ENCODE measurements at regions not wholly inside any gene's neighbourhood (a gene's known extent, or its start where the extent isn't known, plus 50 kb on each side); places are given as distances from the start of the nearest gene placed in this dataset.

- WGBS (ENCODE audit: low lambda C conversion rate) = 10% methylated on average over 3 of the region's 3 CpGs
- CTCF ChIA-PET = no interaction called here
Measured at GRCh38 chr2:66264354-66264753, 170.6 kb upstream of the MEIS1 start.

DNA sequence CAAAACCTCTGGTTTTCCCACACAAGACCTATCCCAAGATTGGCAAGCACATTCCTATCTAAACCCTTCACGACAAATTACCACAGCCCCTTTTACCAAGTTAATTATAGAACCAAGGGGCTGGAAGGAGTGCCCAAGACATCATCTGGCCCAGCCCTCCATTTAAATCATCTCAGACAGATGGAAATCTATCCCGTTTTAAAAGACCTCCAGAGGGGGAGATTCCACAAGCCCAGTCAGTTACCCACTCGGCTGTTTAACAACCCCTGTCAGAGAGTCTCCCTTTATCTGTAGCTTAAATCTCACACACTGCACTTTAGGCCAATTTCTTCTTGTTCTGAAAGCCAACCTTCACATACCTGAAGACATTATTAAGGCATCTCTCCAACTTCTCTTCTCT, 179.1 kb upstream of the MEIS1 start:
- Histone ChIP-seq H3K4me3 (ENCODE audit: low read depth in 2 of 2, low read length in 1 of 2) (no peak overlapping the region), H3K79me2 (ENCODE audit: insufficient read depth) (no peaks in the 10 kb centered on the region), H3K9ac (no peak overlapping the region), H3K9me3 (no peaks in the 10 kb centered on the region), H3F3A (replicated peaks; ENCODE audit: insufficient read depth) (no peaks in the 10 kb centered on the region), H4K20me1 (ENCODE audit: insufficient read depth) (no peaks in the 10 kb centered on the region), H3K4me2 (no peak overlapping the region), H2AFZ (ENCODE audit: low read depth) (no peak overlapping the region), H3K36me3 (replicated peaks in 1 of 2; ENCODE audit: control insufficient read depth in 1 of 2, insufficient read depth in 2 of 2, low read length in 1 of 2) (no peaks in the 10 kb centered on the region), H3K4me1 (ENCODE audit: control insufficient read depth in 1 of 2, insufficient read depth in 2 of 2, low read depth in 1 of 2, low read length in 1 of 2) (peaks cover 0 to 8% of the 10 kb centered on the region in 2 experiments; a peak in 2 of 4 replicates), H3K9me2 (no peaks in the 10 kb centered on the region), H3K27me3 (ENCODE audit: insufficient read depth) (no peaks in the 10 kb centered on the region), H3K27ac (ENCODE audit: low read depth in 2 of 2, low read length in 1 of 2) (no peak overlapping the region)
- DNase-seq = no peak
- ChIA-PET POLR2A (no interaction called here), CTCF (no interaction called here)
- 23% methylated on average over 3 of the region's 3 CpGs for WGBS (ENCODE audit: low lambda C conversion rate)
- TF ChIP-seq, protein P1, sequence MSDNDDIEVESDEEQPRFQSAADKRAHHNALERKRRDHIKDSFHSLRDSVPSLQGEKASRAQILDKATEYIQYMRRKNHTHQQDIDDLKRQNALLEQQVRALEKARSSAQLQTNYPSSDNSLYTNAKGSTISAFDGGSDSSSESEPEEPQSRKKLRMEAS (IDR thresholded peaks at IDR 0.05; ENCODE audit: low read depth) = no peak
- TF ChIP-seq USF1 (IDR thresholded peaks at IDR 0.05; ENCODE audit: borderline replicate concordance, low read depth) = no peak
- TF ChIP-seq SMC3 (IDR thresholded peaks at IDR 0.05; ENCODE audit: low read depth, low read length) = no peak
- TF ChIP-seq, protein P2, sequence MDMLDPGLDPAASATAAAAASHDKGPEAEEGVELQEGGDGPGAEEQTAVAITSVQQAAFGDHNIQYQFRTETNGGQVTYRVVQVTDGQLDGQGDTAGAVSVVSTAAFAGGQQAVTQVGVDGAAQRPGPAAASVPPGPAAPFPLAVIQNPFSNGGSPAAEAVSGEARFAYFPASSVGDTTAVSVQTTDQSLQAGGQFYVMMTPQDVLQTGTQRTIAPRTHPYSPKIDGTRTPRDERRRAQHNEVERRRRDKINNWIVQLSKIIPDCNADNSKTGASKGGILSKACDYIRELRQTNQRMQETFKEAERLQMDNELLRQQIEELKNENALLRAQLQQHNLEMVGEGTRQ (IDR thresholded peaks at IDR 0.05; ENCODE audit: borderline replicate concordance, low read depth, low read length) = no peak
- no peak for TF ChIP-seq MXI1 (IDR thresholded peaks at IDR 0.05; ENCODE audit: low read depth, low read length)
- TF ChIP-seq, protein P3, sequence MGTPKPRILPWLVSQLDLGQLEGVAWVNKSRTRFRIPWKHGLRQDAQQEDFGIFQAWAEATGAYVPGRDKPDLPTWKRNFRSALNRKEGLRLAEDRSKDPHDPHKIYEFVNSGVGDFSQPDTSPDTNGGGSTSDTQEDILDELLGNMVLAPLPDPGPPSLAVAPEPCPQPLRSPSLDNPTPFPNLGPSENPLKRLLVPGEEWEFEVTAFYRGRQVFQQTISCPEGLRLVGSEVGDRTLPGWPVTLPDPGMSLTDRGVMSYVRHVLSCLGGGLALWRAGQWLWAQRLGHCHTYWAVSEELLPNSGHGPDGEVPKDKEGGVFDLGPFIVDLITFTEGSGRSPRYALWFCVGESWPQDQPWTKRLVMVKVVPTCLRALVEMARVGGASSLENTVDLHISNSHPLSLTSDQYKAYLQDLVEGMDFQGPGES (IDR thresholded peaks at IDR 0.05; ENCODE audit: low read depth, low read length) = no peak
- no peak for TF ChIP-seq NFIC (IDR thresholded peaks at IDR 0.05; ENCODE audit: borderline replicate concordance)
- TF ChIP-seq CHD2 (IDR thresholded peaks at IDR 0.05; ENCODE audit: low read length, partially characterized antibody) = no peak
- no peak for TF ChIP-seq GABPA (IDR thresholded peaks at IDR 0.05; ENCODE audit: low read depth)
- TF ChIP-seq EZH2phosphoT487 (IDR thresholded peaks at IDR 0.05; ENCODE audit: borderline replicate concordance, low read depth) = no peak
- TF ChIP-seq FOXM1 (IDR thresholded peaks at IDR 0.05; ENCODE audit: low read depth) = no peak

More at GRCh38 chr2:66264354-66264753, 170.6 kb upstream of the MEIS1 start:
- no peaks in the 10 kb centered on the region for H3K9me2 ChIP-seq
- POLR2A ChIA-PET = no interaction called here
- TF ChIP-seq JUND (IDR thresholded peaks at IDR 0.05) = no peak
- no peak for TF ChIP-seq EZH2phosphoT487 (IDR thresholded peaks at IDR 0.05; ENCODE audit: borderline replicate concordance, low read depth)
- TF ChIP-seq RAD21 (IDR thresholded peaks at IDR 0.05; ENCODE audit: low read length) = no peak
- TF ChIP-seq NRF1 (IDR thresholded peaks at IDR 0.05; ENCODE audit: low read depth, low read length) = no peak
- TF ChIP-seq, protein P2 (IDR thresholded peaks at IDR 0.05; ENCODE audit: borderline replicate concordance, low read depth, low read length) = no peak
- TF ChIP-seq SIN3A (IDR thresholded peaks at IDR 0.05; ENCODE audit: borderline replicate concordance, low read depth, low read length) = no peak
- no peak for TF ChIP-seq GATA2 (CRISPR knock-in tag; IDR thresholded peaks at IDR 0.05)
- no peak for TF ChIP-seq CTCF (IDR thresholded peaks at IDR 0.05)
- no peak for TF ChIP-seq RCOR1 (IDR thresholded peaks at IDR 0.05; ENCODE audit: low read length)
- no peak for TF ChIP-seq EP300 (IDR thresholded peaks at IDR 0.05; ENCODE audit: borderline replicate concordance in 1 of 2, low read depth in 1 of 2, low read length in 1 of 2)
- no peak for DNase-seq
- H3K9ac ChIP-seq = no peak overlapping the region
- H3K9me3 ChIP-seq = no peaks in the 10 kb centered on the region
- H3K4me3 ChIP-seq (ENCODE audit: low read depth in 2 of 2, low read length in 1 of 2) = no peak overlapping the region
- H3K4me2 ChIP-seq = no peak overlapping the region
- no peaks in the 10 kb centered on the region for H3K79me2 ChIP-seq (ENCODE audit: insufficient read depth)
- H3K4me1 ChIP-seq (ENCODE audit: control insufficient read depth in 1 of 2, insufficient read depth in 2 of 2, low read depth in 1 of 2, low read length in 1 of 2) = no peaks in the 10 kb centered on the region
- no peaks in the 10 kb centered on the region for H3K27me3 ChIP-seq (ENCODE audit: insufficient read depth)
- H3K27ac ChIP-seq (ENCODE audit: low read depth in 2 of 2, low read length in 1 of 2) = no peak overlapping the region
- H3K36me3 ChIP-seq (replicated peaks in 1 of 2; ENCODE audit: control insufficient read depth in 1 of 2, insufficient read depth in 2 of 2, low read length in 1 of 2) = no peaks in the 10 kb centered on the region
- no peaks in the 10 kb centered on the region for H3F3A ChIP-seq (replicated peaks; ENCODE audit: insufficient read depth)
- H2AFZ ChIP-seq (ENCODE audit: low read depth) = no peak overlapping the region
- H4K20me1 ChIP-seq (ENCODE audit: insufficient read depth) = no peaks in the 10 kb centered on the region
